ENCODE measurements at regions not wholly inside any gene's neighbourhood (a gene's known extent, or its start where the extent isn't known, plus 50 kb on each side); places are given as distances from the start of the nearest gene placed in this dataset.

DNA sequence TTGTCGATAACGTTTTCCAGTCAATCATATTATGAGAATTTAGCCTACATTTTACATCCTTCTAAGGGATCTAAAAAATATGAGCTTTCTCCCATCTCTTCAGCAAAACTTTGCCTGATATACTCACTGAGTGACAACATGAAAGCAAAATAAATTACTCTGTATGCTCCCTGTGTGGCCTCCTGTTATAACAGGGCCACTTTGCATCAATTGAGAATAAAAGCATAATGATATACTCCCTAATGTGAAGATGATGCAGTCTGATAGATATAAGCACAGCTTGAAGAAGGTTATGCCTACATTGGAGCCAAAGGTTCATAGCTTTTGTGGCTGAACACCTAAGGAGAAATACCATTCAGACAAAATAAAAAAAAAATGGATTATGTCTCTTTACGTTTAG lies 561.3 kb upstream of the ZNF717 start:
- DNase-seq (ENCODE audit: low read depth), result no peak

DNA sequence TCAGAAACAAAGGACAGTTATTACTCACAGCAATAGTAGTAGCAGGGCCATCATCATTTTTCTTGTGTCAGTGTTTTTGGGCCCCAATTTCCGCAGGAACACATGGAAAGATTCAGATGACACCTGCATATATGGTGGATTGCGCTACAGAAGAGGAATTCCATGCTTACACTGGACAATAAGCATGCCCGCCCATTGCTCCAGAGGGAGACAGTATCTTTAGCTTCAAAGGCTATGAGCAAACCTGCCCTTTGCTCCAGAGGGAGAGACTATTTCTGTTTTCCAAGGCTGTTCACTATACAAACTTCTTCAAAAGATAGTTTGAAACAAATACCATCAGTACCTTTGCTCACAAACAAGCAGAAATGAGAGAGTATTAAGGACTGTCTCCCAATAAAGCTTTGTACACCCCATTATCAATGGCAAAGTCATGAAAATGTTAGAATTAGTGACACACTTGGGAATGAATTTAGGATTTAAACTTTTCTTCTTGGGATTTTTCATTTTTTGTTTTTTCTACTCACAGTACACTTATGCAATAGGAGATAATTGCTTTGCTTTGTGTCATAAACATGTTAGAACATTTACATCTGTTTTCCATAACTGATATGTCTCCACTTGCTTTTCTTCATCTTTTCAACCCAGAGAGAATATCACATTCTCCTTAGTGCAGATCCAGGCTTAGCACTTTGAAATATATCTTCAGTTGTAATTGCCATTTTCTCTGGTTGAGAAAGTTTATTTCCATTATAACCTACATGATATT lies 564.5 kb upstream of the ZNF717 start:
- no peak for DNase-seq (ENCODE audit: low read depth)

DNA sequence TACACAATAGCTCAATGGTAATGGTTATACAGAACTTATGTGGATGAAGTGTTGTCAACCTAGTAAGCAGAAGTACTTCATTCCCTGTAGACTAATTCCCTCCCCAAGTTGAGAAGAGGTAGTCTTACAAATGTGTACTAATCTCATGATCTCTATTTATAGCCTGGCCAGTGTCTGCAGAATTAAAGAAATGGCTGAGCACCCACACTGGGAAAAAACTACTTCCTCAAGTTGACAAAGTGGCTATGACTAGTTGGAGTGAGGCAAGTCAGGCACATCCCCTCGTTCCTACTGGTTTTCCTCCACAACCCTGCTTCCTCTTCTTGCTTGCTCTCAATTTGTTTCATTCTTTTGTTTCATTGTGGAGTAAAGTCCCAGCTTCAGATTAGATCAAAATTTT lies 566.7 kb upstream of the ZNF717 start:
- no peak for DNase-seq (ENCODE audit: low read depth)

DNA sequence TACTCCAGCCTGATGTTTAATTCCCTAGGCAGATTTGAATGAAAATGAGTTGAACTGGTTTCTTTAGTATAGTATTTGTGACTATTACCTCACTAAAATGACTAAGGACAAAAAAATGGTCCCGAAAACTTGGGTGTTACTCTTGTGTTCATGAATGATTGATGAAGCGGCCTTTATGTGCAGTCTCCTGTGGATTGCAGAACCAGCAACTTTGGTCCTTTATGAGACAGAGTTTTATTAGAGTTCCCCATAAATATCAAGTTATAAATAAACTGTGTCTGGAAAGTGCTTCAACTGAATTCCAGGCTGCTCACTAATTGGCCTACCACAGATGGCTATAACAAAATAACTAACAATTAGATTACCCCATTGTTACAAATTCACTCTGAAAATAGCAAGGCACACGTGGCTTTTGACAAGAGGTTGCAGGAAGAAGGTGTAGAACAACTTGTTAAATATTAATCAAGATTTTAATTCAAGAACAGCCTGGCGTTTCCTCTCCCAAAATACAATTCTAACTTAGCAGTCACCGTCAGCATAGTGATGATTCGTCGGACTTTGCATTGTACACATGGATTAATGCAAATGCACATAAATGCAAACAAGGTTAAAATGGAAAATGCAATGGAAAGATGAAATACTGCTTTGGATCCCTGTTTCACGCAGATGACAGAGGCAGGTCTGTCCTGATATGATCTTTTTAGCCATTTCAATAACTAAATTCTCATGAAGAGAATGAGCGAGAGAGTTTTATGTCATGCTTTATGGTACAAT lies 567.3 kb upstream of the ZNF717 start:
- no peak for DNase-seq (ENCODE audit: low read depth)

DNA sequence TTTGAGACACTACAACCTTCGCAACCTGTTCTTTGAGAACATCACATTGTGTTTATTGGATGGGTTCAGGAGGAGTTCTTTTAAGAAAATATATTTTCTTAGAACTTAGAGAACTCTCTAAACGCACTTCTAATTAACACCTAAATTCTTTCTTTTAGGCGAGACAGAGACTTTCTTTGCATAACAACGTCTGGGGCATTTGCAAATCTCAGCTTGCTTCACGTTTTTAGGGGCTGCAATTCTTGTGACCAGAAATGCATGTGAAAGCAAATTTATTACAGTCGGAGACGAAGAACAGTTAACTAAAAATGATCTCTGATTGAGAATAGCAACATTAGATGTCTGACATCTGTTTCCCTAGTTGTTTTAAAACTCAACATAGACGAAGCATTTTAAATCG lies 568.3 kb upstream of the ZNF717 start:
- DNase-seq (ENCODE audit: low read depth), result no peak

DNA sequence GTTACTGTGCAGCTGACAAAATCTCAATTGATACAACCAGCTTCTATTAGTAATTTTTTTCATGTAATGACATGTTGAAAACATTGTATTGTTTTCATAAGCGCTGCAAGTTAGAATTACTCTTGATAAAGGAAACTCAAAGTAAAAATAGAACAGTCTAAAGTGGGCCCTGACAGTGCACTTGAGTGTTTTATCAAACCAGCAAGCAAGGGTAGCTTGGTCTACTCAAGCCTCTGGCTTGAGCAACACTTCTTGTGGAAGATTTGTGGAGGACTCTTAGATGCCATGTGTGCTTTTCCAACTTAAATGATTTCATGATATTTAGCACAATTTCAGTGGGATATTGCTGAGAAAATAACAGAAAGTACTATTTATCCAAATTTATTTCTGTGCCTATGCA lies 575.7 kb upstream of the ZNF717 start:
- no peak for DNase-seq (ENCODE audit: low read depth)

DNA sequence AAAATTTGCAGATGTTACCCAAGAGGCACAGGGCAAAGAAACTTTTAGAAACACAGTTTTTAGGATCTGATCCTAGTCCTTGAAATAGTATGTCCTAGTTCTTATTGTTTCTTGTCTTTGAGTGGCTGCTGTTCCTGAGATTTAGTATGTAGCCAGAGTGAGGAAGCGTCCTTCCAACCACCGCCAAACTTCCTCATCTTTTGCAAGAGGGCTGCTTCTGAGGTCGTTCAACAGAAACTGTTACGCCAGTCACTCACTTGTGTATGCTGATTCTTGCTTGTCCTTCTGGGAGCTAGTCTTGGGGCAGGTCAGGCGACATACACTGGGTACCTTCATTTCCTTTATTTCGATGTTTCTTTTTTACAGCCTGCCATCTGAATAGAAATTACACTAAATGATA lies 577.3 kb upstream of the ZNF717 start:
- DNase-seq (ENCODE audit: low read depth), result no peak

DNA sequence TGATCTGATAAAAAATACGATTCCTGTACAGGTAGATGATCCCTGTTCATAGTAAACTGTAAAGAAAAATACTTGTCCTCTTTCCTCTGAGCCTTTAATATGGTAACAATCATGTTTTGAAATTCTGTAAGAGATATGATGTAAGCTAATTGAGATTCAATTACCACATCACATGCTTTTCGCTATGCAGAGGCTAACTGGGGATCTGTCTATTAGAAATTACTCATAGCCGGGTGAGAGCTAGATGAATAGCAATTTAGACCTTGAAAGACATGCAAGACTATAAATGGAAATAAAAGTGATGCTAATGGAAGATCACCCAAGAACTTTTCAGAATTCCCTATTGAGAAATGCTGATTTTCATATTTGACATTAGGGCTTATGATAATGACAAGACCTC lies 579.9 kb upstream of the ZNF717 start:
- DNase-seq (ENCODE audit: low read depth), result no peak

DNA sequence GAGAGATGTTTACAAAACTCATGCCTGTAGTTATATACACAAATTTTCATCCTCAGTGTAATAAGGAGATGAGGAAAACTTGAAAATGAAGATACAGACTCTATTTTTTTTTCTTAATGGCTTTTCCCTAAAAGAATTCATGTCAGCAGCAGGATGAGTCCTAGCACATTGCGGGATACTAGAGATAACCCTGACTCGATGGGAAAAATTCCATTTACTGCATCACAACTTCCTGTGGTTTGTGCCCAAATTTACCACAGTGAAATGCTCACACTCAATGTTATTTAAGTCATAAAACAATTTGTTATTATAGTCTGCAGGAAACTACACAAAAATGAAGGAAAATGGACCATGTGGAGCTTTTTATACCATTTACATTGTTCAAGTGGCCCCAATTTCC lies 581.9 kb upstream of the ZNF717 start:
- DNase-seq (ENCODE audit: low read depth), result peak; percentile 70

DNA sequence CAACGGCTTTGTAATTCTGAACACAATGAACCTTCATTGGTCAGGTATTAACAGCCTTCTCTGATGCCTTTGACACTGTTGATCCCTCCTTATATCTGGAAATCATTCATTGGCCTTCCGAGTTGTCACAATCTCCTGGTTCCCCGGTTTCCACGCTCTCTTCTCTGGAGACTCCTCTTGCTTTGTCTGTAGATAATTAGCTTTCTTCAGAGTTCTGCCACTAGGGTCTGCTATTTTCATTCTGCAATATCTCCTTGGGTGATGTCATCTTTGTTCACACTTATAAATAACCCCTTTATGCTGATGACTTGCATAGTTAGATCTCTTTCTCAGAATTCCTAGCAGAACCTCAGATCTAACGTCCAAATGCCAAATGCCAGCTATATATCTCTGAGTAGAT lies 583.8 kb upstream of the ZNF717 start:
- DNase-seq (ENCODE audit: low read depth), result peak; percentile 33

DNA sequence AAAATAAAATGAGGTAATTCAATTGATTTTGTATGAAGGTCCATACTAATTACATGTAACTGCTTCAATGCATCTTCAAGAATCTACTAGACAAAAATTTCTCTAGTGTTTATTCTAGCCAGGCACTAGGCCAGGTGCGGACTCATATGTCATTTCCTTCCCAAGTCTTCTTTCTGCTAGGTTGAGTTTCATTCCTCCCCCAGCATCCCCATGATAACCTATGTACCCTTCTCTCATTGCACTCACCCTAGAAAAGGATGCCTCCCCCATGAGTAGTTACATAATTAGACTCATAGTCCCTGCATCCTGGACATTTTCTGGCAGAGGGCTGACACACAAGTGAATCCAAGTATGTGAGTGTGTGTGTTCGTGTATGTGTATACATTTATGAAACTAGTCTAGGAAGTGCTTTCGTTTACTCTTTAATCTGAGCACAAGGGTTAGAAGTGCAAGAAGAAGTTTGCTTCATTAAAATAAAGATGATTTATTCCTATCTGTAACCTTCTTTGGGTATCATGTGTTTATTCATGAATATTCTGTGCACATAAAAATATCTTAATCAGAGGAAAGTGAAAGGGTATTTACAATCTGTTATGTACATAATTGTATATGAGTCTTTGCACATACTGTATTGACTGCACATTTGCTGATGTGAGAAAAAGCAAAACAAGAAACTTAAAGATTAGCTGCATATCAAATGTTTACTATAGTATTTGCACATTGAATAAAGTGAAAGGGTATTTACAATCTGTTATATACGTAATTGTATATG lies 585.6 kb upstream of the ZNF717 start:
- DNase-seq (ENCODE audit: low read depth), result no peak

DNA sequence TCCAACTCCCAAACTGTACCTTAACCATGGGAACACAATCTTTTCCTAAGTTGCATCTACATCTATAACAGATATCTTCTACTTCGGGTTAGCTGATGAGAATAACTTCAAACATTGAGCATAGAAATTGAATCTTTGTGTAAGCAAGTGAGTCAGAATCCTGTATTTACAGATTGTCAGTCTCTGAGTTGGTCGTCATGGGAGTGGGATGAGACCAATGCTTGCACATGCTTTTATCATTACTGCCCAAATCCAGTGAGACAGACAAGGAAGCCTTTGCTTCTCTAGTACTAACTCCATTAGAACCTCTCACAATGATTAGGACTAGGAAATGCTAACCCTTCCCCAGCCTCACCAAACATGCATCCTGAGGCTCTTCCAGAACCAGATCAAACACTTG lies 587.1 kb upstream of the ZNF717 start:
- DNase-seq (ENCODE audit: low read depth), result no peak

DNA sequence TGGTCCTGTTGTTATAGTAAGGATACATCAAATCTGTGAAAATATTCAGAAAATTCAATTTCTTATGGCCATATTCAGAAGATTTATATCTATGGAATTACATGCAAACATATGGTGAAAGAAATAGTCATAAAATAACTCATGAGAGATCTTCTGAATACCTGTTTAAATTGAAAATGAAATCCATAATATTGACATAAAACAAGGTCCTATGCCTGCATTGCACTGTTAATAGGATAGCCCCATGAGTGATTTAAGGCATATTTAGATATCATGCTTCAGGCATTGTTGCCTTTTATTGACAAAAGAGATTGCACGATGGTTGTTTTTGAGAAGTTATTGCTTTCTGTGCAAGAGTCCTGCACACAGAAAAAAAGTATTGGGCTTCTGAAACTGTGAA lies 591.7 kb upstream of the ZNF717 start:
- DNase-seq (ENCODE audit: low read depth), result no peak

DNA sequence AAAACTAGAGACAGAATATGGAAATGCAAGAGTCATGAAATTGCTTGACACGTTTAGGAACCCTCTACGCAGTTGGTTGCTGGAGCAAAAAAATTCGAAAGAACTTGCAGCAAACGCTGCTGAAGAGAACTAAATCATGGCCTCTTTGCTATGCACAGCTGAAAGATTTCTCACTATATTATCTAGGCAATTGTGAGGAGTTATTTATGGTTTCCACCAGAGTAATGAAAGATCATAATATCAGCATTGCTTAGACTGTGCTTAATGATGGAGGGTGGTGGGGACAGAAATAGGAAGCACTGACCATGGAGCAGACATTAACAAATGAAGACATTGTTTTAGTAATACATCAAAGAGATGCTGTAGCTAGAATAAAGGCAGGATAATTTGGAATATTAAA lies 593.4 kb upstream of the ZNF717 start:
- no peak for DNase-seq (ENCODE audit: low read depth)

DNA sequence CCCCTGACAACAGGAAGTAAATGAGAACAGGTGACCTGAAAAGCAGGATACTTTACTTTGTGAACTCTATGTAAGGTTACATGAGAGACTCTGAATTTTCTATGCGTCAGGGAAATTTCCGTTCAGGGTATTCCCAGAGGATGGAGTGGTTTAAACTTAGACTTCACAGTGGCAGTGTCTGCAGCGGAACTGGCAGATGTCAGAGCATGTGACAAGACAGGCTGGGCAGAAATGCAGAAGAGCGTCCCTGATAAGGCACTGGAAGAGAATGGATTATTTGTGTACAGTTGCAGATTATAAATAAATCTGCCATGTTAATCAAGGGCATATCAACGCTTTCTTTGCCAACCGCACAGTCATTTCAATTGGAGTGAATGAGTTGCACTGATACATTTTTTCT lies 598.4 kb upstream of the ZNF717 start:
- no peak for DNase-seq (ENCODE audit: low read depth)

DNA sequence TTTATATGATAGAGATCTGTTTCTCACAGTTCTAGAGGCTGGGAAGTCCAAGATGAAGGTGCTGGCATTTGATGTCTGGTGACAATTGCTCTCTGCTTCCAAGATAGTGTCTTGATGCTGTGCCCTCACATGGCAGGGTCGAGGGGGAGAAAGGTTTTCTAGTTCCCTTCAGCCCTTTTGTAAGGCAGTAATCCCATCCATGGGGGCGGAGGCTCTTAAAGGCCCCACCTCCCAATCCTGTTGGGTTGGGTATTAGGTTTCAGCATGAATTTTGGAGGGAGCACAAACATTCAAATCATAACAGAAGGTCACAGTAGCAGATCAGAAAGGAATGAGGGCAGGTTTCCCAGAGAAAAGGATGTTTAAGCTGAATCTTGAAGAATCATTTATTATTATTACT lies 601.7 kb upstream of the ZNF717 start:
- DNase-seq (ENCODE audit: low read depth), result no peak

DNA sequence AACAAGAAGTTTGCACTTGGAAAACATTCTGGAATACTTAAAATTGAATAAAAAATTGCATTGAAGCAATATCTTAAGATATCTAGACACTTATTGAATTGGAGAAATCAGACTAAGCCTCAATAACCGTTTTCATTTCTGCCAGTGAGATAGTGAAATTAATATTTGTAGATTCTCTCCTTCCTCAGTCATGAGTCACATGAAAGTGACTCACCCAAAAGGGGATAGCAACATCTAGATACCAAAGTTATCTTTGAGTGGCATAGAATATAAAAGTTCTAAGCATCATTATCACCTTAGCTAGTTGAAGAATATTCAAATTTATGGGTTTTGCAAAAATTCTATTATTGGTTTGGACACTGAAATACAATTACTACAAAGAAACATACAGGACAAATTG lies 614.8 kb upstream of the ZNF717 start:
- no peak for DNase-seq (ENCODE audit: low read depth)

DNA sequence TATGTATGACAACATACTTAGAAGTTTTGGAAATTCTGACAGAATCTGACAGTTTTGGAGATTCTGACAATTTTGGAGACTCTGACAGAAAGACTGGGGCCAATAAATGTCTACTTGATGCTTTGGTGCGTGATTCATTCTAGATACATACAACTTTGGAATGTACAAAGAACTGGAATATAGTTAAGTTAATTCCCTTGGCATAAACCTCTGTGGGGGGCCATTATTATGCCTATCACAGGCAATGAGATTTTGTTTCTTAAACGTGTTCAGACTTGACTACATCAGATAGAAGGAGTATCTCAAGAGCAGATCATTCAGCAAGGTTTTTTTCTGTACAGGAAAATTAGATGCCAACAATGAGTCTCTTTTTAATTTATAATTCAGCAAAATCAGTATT lies 617.6 kb upstream of the ZNF717 start:
- DNase-seq (ENCODE audit: low read depth), result no peak

DNA sequence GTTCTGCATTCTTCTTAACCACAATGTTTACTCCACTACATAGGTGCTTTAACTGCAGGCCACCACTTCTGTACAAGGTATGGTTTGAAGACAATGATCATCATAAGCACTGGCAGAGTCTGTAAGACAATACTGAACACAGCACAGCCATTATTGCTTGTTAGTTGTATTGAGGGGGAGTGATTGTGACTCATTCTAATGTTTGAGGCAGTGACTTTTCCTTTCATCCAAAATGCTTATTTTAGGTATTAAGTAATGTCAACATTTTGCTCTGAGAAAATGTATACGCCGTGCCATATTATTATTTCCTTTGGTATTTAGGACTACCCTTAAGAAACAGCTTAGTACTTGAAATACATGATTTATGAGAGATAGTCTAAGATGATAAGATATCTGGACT lies 618.2 kb upstream of the ZNF717 start:
- no peak for DNase-seq (ENCODE audit: low read depth)

DNA sequence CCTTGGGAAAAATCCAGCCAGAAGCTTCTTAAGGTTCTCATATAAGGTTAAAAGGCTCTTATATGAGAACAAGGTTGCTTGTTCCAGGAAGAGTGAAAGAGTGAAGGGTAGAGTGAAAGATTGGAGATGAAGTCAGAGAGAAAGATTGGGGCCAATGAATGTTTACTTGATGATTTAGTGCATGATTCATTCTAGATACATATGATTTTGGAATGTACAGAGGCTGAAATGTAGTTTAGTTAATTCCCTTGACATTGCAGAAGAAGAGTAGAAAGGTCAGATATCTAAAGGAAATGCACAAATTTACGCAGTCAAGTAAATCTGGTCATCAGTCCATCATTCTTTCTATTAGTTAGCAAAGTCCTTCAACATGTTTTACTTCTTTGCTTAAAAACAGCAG lies 619.8 kb upstream of the ZNF717 start:
- DNase-seq (ENCODE audit: low read depth), result no peak

DNA sequence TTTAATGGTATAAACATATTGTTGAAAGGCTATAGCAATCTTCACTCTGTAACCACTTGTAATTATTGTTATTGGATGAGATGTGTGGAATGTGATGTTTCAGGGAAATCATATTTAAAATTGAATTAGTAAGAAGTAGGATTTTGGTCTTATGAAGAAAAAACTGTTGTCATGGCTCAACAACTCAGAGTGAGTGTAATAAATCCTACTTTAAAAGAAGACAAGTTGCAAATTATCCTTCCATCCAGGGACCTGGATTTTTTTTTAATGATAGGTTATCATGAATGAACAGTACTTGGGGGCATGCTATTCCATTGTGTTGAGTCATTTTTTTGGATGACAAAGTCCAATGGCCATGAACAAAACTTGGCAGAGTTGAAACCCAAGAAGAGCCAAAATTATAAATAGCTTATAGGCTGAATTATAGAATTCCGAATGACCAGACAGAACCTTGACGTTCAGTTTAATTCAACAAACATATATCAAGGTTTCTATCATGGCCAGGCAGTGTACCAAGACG lies 625.5 kb upstream of the ZNF717 start:
- DNase-seq (ENCODE audit: low read depth), result no peak

DNA sequence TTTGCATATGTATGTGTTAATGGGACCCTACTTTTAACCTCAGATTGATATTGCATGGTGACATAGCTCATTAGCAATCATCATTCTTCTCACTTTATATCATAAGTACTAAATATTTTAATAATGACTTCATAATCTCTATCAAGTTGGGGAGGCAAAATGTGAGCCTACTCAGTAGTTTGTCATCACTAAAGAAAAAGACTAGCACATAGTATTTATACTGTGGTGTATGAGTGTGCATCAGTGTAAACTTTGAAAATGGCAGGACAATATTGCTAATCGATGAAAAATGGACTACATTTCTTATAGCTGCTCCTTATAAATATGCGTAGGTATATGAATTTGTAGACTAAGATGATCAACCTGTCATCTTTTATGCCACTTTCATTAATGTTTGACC lies 624.5 kb upstream of the ROBO2 start:
- DNase-seq (ENCODE audit: low read depth), result no peak
